ENCODE measurements at regions not wholly inside any gene's neighbourhood (a gene's known extent, or its start where the extent isn't known, plus 50 kb on each side); places are given as distances from the start of the nearest gene placed in this dataset.
"Not testable (repeated sequence)": the region's sequence is repeated elsewhere in the genome, so short reads cannot be mapped to it uniquely, and the experiment has no call there.

DNA sequence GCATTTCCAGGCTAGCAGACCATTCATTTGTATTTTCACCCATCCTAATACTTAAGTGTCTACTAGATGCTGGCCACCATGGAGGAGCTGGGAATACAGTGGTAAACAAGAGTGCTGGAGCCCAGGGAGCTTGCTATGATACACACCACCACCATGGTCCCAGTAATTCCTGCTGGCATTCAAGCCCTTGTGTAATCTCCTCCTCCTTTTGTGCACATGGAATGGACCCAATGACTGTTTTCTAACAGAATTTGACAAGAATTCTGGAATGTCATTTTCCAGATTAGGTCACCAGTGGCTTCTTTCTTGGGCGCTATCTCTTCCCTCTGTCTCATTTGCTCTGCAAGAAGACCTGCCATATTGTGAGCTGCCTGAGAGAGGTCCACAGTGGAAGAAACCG is 552.0 kb downstream of the C6orf118 start:
- H3K4me1 ChIP-seq (ENCODE audit: control insufficient read depth in 1 of 2, insufficient read depth in 2 of 2, low read length in 2 of 2), result no peaks in the 10 kb centered on the region
- H3K4me3 ChIP-seq (ENCODE audit: low read depth in 1 of 2, low read length in 2 of 2), result no peak overlapping the region
- peaks cover 11 to 15% of the 10 kb centered on the region in 2 donors for H3K9me3 ChIP-seq (ENCODE audit: control insufficient read depth in 1 of 2, low read length in 2 of 2)
- no peak overlapping the region for H3K27ac ChIP-seq (ENCODE audit: low read depth, low read length)
- H3K9ac ChIP-seq (ENCODE audit: low read depth in 1 of 2, low read length in 2 of 2), result no peak overlapping the region
- no peaks in the 10 kb centered on the region for H3K36me3 ChIP-seq (ENCODE audit: control insufficient read depth in 1 of 2, insufficient read depth in 2 of 2, low read length in 2 of 2)
- H3K27me3 ChIP-seq (ENCODE audit: control insufficient read depth in 1 of 2, insufficient read depth in 2 of 2, low read length in 2 of 2), result no peaks in the 10 kb centered on the region

- Histone ChIP-seq H3K27ac (ENCODE audit: low read depth, low read length) (no peak overlapping the region), H3K4me1 (ENCODE audit: control insufficient read depth in 1 of 2, insufficient read depth in 2 of 2, low read length in 2 of 2) (no peaks in the 10 kb centered on the region), H3K9ac (ENCODE audit: low read depth in 1 of 2, low read length in 2 of 2) (no peak overlapping the region), H3K9me3 (ENCODE audit: control insufficient read depth in 1 of 2, low read length in 2 of 2) (peaks cover 13 to 15% of the 10 kb centered on the region in 2 donors), H3K4me3 (ENCODE audit: low read depth in 1 of 2, low read length in 2 of 2) (no peak overlapping the region), H3K27me3 (ENCODE audit: control insufficient read depth in 1 of 2, insufficient read depth in 2 of 2, low read length in 2 of 2) (no peaks in the 10 kb centered on the region), H3K36me3 (ENCODE audit: control insufficient read depth in 1 of 2, insufficient read depth in 2 of 2, low read length in 2 of 2) (no peaks in the 10 kb centered on the region)
Observed at GRCh38 chr6:164756723-164757122, 552.7 kb downstream of the C6orf118 start.

DNA sequence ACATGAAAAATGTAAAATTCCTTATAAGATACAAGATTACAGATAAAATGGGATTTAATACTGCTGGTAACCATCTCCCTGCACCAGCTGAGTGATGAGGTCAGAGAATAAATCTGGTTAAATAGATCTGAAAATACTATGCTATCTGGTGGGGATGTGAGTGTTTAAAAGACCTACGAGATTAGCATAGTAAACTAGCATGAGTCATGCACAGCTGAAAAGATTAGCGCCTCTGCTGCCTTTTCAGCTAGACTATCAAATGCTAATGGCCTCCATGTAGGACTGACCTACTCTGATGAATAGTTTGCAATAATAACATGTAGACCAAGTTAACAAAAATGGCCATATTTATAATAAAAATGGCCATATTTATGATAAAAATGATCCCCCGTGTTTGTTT is 553.3 kb downstream of the C6orf118 start:
- H3K9me3 ChIP-seq (ENCODE audit: control insufficient read depth in 1 of 2, low read length in 2 of 2), result peaks cover 13 to 15% of the 10 kb centered on the region in 2 donors

GRCh38 chr6:164753517-164753916 is 555.9 kb downstream of the C6orf118 start:
- H3K27me3 ChIP-seq (ENCODE audit: control insufficient read depth in 1 of 2, insufficient read depth in 2 of 2, low read length in 2 of 2), result no peaks in the 10 kb centered on the region
- no peaks in the 10 kb centered on the region for H3K4me1 ChIP-seq (ENCODE audit: control insufficient read depth in 1 of 2, insufficient read depth in 2 of 2, low read length in 2 of 2)
- H3K9me3 ChIP-seq (ENCODE audit: control insufficient read depth in 1 of 2, low read length in 2 of 2), result peaks cover 6 to 10% of the 10 kb centered on the region in 2 donors
- no peak overlapping the region for H3K27ac ChIP-seq (ENCODE audit: low read depth, low read length)
- H3K4me3 ChIP-seq (ENCODE audit: low read depth in 1 of 2, low read length in 2 of 2), result no peak overlapping the region
- no peak overlapping the region for H3K9ac ChIP-seq (ENCODE audit: low read depth in 1 of 2, low read length in 2 of 2)
- H3K36me3 ChIP-seq (ENCODE audit: control insufficient read depth in 1 of 2, insufficient read depth in 2 of 2, low read length in 2 of 2), result no peaks in the 10 kb centered on the region

More for the DNA sequence above, 553.3 kb downstream of the C6orf118 start:
- Histone ChIP-seq H3K4me1 (ENCODE audit: control insufficient read depth in 1 of 2, insufficient read depth in 2 of 2, low read length in 2 of 2) (no peaks in the 10 kb centered on the region), H3K9ac (ENCODE audit: low read depth in 1 of 2, low read length in 2 of 2) (no peak overlapping the region), H3K27ac (ENCODE audit: low read depth, low read length) (no peak overlapping the region), H3K4me3 (ENCODE audit: low read depth in 1 of 2, low read length in 2 of 2) (no peak overlapping the region), H3K27me3 (ENCODE audit: control insufficient read depth in 1 of 2, insufficient read depth in 2 of 2, low read length in 2 of 2) (no peaks in the 10 kb centered on the region), H3K36me3 (ENCODE audit: control insufficient read depth in 1 of 2, insufficient read depth in 2 of 2, low read length in 2 of 2) (no peaks in the 10 kb centered on the region)

- no peaks in the 10 kb centered on the region for H3K4me1 ChIP-seq (ENCODE audit: control insufficient read depth in 1 of 2, insufficient read depth in 2 of 2, low read length in 2 of 2)
- H3K9me3 ChIP-seq (ENCODE audit: control insufficient read depth in 1 of 2, low read length in 2 of 2), result peaks cover 5 to 6% of the 10 kb centered on the region in 2 donors
- H3K36me3 ChIP-seq (ENCODE audit: control insufficient read depth in 1 of 2, insufficient read depth in 2 of 2, low read length in 2 of 2), result no peaks in the 10 kb centered on the region
- no peak overlapping the region for H3K4me3 ChIP-seq (ENCODE audit: low read depth in 1 of 2, low read length in 2 of 2)
- H3K27ac ChIP-seq (ENCODE audit: low read depth, low read length), result no peak overlapping the region
- no peaks in the 10 kb centered on the region for H3K27me3 ChIP-seq (ENCODE audit: control insufficient read depth in 1 of 2, insufficient read depth in 2 of 2, low read length in 2 of 2)
- no peak overlapping the region for H3K9ac ChIP-seq (ENCODE audit: low read depth in 1 of 2, low read length in 2 of 2)
Observed at GRCh38 chr6:164751395-164751794, 558.0 kb downstream of the C6orf118 start.

- no peaks in the 10 kb centered on the region for H3K27me3 ChIP-seq (ENCODE audit: control insufficient read depth in 1 of 2, insufficient read depth in 2 of 2, low read length in 2 of 2)
- H3K36me3 ChIP-seq (ENCODE audit: control insufficient read depth in 1 of 2, insufficient read depth in 2 of 2, low read length in 2 of 2), result no peaks in the 10 kb centered on the region
- H3K4me1 ChIP-seq (ENCODE audit: control insufficient read depth in 1 of 2, insufficient read depth in 2 of 2, low read length in 2 of 2), result no peaks in the 10 kb centered on the region
Observed at GRCh38 chr6:164750128-164750527, 559.3 kb downstream of the C6orf118 start.

GRCh38 chr6:164749221-164750064 is 560.0 kb downstream of the C6orf118 start:
- no peaks in the 10 kb centered on the region for H3K4me1 ChIP-seq (ENCODE audit: control insufficient read depth in 1 of 2, insufficient read depth in 2 of 2, low read length in 2 of 2)
- H3K4me3 ChIP-seq (ENCODE audit: low read depth in 1 of 2, low read length in 2 of 2), result no peak overlapping the region
- H3K9ac ChIP-seq (ENCODE audit: low read depth in 1 of 2, low read length in 2 of 2), result no peak overlapping the region
- no peaks in the 10 kb centered on the region for H3K36me3 ChIP-seq (ENCODE audit: control insufficient read depth in 1 of 2, insufficient read depth in 2 of 2, low read length in 2 of 2)
- no peaks in the 10 kb centered on the region for H3K27me3 ChIP-seq (ENCODE audit: control insufficient read depth in 1 of 2, insufficient read depth in 2 of 2, low read length in 2 of 2)
- H3K27ac ChIP-seq (ENCODE audit: low read depth, low read length), result no peak overlapping the region
- peaks cover 5 to 6% of the 10 kb centered on the region in 2 donors for H3K9me3 ChIP-seq (ENCODE audit: control insufficient read depth in 1 of 2, low read length in 2 of 2)

More at GRCh38 chr6:164750128-164750527, 559.3 kb downstream of the C6orf118 start:
- Histone ChIP-seq H3K27ac (ENCODE audit: low read depth, low read length) (no peak overlapping the region), H3K9me3 (ENCODE audit: control insufficient read depth in 1 of 2, low read length in 2 of 2) (peaks cover 5 to 6% of the 10 kb centered on the region in 2 donors), H3K4me3 (ENCODE audit: low read depth in 1 of 2, low read length in 2 of 2) (no peak overlapping the region), H3K9ac (ENCODE audit: low read depth in 1 of 2, low read length in 2 of 2) (no peak overlapping the region)

DNA sequence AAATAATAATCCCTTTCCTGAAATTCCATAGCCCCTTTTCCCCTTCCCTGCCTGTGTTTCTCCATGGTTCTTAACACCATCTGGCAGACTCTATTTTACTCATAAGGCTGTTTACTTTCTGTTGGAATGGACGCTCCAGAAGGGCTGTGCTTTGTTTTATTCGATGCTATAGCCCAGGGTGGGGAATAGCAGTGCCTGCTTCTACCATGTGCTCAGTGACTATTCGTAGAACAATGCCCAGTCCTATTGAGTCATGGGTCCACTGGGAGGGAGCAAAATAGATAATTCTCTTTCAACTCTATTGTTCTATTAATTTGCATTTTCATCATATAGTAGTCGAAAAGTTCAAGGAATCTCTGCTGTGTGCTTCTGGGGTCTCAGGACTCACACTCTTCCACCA is 565.1 kb downstream of the C6orf118 start:
- H3K27ac ChIP-seq (ENCODE audit: low read depth, low read length), result no peak overlapping the region
- H3K4me3 ChIP-seq (ENCODE audit: low read depth in 1 of 2, low read length in 2 of 2), result no peak overlapping the region
- no peaks in the 10 kb centered on the region for H3K36me3 ChIP-seq (ENCODE audit: control insufficient read depth in 1 of 2, insufficient read depth in 2 of 2, low read length in 2 of 2)
- no peak overlapping the region for H3K9ac ChIP-seq (ENCODE audit: low read depth in 1 of 2, low read length in 2 of 2)
- no peaks in the 10 kb centered on the region for H3K4me1 ChIP-seq (ENCODE audit: control insufficient read depth in 1 of 2, insufficient read depth in 2 of 2, low read length in 2 of 2)
- no peaks in the 10 kb centered on the region for H3K27me3 ChIP-seq (ENCODE audit: control insufficient read depth in 1 of 2, insufficient read depth in 2 of 2, low read length in 2 of 2)
- peaks cover 0 to 5% of the 10 kb centered on the region in 2 donors for H3K9me3 ChIP-seq (ENCODE audit: control insufficient read depth in 1 of 2, low read length in 2 of 2)

DNA sequence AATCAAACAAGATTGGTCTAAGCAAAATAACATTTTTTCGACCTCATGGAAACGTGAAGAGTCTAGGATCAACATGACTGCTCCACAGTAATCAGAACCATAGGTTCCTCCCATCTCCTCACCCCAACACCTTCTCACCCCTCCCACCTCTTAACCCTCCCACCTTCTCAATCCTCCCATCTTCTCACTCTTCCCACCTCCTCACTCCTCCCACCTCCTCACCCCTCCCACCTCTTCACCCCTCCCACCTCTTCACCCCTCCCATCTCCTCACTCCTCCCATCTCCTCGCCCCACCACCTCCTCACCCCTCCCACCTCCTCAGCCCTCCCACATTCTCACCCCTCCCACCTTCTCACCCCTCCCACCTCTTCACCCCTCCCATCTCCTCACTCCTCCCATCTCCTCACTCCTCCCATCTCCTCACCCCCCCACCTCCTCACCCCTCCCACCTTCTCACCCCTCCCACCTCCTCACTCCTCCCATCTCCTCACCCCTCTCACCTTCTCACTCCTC is 567.4 kb downstream of the C6orf118 start:
- no peak overlapping the region for H3K27ac ChIP-seq (ENCODE audit: low read depth, low read length)
- H3K9me3 ChIP-seq (ENCODE audit: control insufficient read depth in 1 of 2, low read length in 2 of 2), result peaks cover 0 to 5% of the 10 kb centered on the region in 2 donors
- H3K36me3 ChIP-seq (ENCODE audit: control insufficient read depth in 1 of 2, insufficient read depth in 2 of 2, low read length in 2 of 2), result no peaks in the 10 kb centered on the region
- H3K27me3 ChIP-seq (ENCODE audit: control insufficient read depth in 1 of 2, insufficient read depth in 2 of 2, low read length in 2 of 2), result no peaks in the 10 kb centered on the region
- no peaks in the 10 kb centered on the region for H3K4me1 ChIP-seq (ENCODE audit: control insufficient read depth in 1 of 2, insufficient read depth in 2 of 2, low read length in 2 of 2)
- H3K4me3 ChIP-seq (ENCODE audit: low read depth in 1 of 2, low read length in 2 of 2), result no peak overlapping the region
- H3K9ac ChIP-seq (ENCODE audit: low read depth in 1 of 2, low read length in 2 of 2), result no peak overlapping the region

DNA sequence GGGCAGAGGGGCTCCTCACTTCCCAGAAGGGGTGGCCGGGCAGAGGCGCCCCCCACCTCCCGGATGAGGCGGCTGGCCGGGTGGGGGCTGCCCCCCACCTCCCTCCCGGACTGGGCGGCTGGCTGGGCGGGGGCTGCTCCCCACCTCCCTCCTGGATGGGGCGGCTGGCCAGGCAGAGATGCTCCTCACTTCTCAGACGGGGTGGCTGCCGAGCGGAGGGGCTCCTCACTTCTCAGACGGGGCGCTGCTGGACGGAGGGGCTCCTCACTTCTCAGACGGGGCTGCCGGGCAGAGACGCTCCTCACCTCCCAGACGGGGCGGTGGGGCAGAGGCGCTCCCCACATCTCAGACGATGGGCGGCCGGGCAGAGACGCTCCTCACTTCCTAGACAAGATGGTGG is 573.3 kb downstream of the C6orf118 start:
- H3K9me3 ChIP-seq (ENCODE audit: control insufficient read depth in 1 of 2, low read length in 2 of 2), result peaks cover 4 to 11% of the 10 kb centered on the region in 2 donors
- not testable (repeated sequence) for H3K27ac ChIP-seq (ENCODE audit: low read depth, low read length); H3K36me3 ChIP-seq (ENCODE audit: control insufficient read depth in 1 of 2, insufficient read depth in 2 of 2, low read length in 2 of 2); H3K4me1 ChIP-seq (ENCODE audit: control insufficient read depth in 1 of 2, insufficient read depth in 2 of 2, low read length in 2 of 2); H3K4me3 ChIP-seq (ENCODE audit: low read depth in 1 of 2, low read length in 2 of 2); H3K27me3 ChIP-seq (ENCODE audit: control insufficient read depth in 1 of 2, insufficient read depth in 2 of 2, low read length in 2 of 2); H3K9ac ChIP-seq (ENCODE audit: low read depth in 1 of 2, low read length in 2 of 2)
